NB4 (cell line): ENCODE measurements at regions not wholly inside any gene's neighbourhood (a gene's known extent, or its start where the extent isn't known, plus 50 kb on each side); places are given as distances from the start of the nearest gene placed in this dataset.

Source experiments
- MYC ChIP-seq: IDR thresholded peaks from 2 replicates; pipeline ENCODE4 v1.6.1; 2011; ENCODE audit warnings: low read depth, low read length
- POLR2A ChIP-seq: IDR thresholded peaks from 2 replicates; pipeline ENCODE4 v1.6.1; 2011; ENCODE audit warnings: mild to moderate bottlenecking; ENCODE audit not compliant: insufficient read length; ENCODE audit errors: extremely low read depth
- TF ChIP-seq, protein P1 (sequence below): IDR thresholded peaks from one replicate; pipeline ENCODE4 v1.5.1; 2012; ENCODE audit warnings: low read depth, low read length
- TF ChIP-seq, protein P2 (sequence below): IDR thresholded peaks from 2 replicates; pipeline ENCODE4 v1.6.1; 2011; ENCODE audit warnings: low read depth, low read length

DNA sequence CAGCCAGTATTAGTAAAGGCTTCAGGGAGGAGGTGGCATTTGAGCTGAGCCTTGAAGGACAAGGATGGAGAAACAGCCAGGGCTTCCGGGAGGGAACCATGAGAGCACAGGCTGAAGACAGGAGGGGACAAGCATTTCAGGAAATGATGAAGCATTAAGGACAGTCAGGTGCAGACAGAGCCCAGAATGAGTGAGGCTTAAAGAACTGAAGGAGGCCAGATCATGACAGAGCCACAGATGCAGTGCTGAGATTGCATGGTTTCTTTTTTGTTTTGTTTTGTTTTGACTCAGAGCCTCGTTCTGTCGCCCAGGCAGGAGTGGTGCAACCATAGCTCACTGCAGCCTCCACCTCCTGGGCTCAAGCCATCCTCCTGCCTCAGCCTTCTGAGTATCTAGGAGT lies 211.5 kb downstream of the SOX9 start:
- TF ChIP-seq, protein P1, sequence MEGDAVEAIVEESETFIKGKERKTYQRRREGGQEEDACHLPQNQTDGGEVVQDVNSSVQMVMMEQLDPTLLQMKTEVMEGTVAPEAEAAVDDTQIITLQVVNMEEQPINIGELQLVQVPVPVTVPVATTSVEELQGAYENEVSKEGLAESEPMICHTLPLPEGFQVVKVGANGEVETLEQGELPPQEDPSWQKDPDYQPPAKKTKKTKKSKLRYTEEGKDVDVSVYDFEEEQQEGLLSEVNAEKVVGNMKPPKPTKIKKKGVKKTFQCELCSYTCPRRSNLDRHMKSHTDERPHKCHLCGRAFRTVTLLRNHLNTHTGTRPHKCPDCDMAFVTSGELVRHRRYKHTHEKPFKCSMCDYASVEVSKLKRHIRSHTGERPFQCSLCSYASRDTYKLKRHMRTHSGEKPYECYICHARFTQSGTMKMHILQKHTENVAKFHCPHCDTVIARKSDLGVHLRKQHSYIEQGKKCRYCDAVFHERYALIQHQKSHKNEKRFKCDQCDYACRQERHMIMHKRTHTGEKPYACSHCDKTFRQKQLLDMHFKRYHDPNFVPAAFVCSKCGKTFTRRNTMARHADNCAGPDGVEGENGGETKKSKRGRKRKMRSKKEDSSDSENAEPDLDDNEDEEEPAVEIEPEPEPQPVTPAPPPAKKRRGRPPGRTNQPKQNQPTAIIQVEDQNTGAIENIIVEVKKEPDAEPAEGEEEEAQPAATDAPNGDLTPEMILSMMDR = no peak
- TF ChIP-seq POLR2A = no peak
- TF ChIP-seq, protein P2, sequence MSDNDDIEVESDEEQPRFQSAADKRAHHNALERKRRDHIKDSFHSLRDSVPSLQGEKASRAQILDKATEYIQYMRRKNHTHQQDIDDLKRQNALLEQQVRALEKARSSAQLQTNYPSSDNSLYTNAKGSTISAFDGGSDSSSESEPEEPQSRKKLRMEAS = no peak
- no peak for TF ChIP-seq MYC
